Loucy (cell line): ENCODE measurements at regions not wholly inside any gene's neighbourhood (a gene's known extent, or its start where the extent isn't known, plus 50 kb on each side); places are given as distances from the start of the nearest gene placed in this dataset.

Source experiments
- H2AFZ ChIP-seq: fragments of 200-600 bp; sonication (generic); 2 replicates; pipeline ENCODE4 v1.6.0; 2016; ENCODE audit warnings: antibody characterized with exemption, mild to moderate bottlenecking, low read length, moderate library complexity
- H3F3A ChIP-seq: fragments of 200-600 bp; 2 replicates; pipeline ENCODE4 v1.6.0; 2016; ENCODE audit warnings: antibody characterized with exemption, low read depth, mild to moderate bottlenecking
- H3K27me3 ChIP-seq: fragments of 200-600 bp; sonication (generic); 2 replicates; pipeline ENCODE4 v1.6.1; 2014; ENCODE audit warnings: low read length, mild to moderate bottlenecking; ENCODE audit not compliant: insufficient read depth, poor library complexity, severe bottlenecking
- H3K36me3 ChIP-seq: fragments of 200-600 bp; sonication (generic); 2 replicates; pipeline ENCODE4 v1.6.1; 2016; ENCODE audit warnings: low read length; ENCODE audit not compliant: insufficient read depth
- H3K4me1 ChIP-seq: fragments of 200-600 bp; sonication (generic); 2 replicates; pipeline ENCODE4 v1.5.1; 2014; ENCODE audit warnings: low read length, mild to moderate bottlenecking; ENCODE audit not compliant: insufficient read depth, poor library complexity, severe bottlenecking
- H3K4me2 ChIP-seq: fragments of 200-600 bp; sonication (generic); 2 replicates; pipeline ENCODE4 v1.6.0; 2014; ENCODE audit warnings: antibody characterized with exemption, low read length, low read depth, mild to moderate bottlenecking; ENCODE audit not compliant: poor library complexity, severe bottlenecking
- H3K4me3 ChIP-seq: fragments of 200-600 bp; sonication (generic); 2 replicates; pipeline ENCODE4 v1.5.1; 2014; ENCODE audit warnings: low read length, mild to moderate bottlenecking, mixed read lengths; ENCODE audit not compliant: poor library complexity, severe bottlenecking
- H3K79me2 ChIP-seq: fragments of 200-600 bp; sonication (generic); 2 replicates; pipeline ENCODE4 v1.6.1; 2014; ENCODE audit warnings: low read length; ENCODE audit not compliant: insufficient read depth
- H3K9ac ChIP-seq: fragments of 200-600 bp; sonication (generic); 2 replicates; pipeline ENCODE4 v1.6.0; 2014; ENCODE audit warnings: mild to moderate bottlenecking, low read depth, low read length, moderate library complexity; ENCODE audit not compliant: poor library complexity, severe bottlenecking
- H3K9me2 ChIP-seq: fragments of 200-600 bp; sonication (generic); replicated peaks from 2 replicates; pipeline ENCODE4 v1.6.1; 2016; ENCODE audit warnings: low read depth, low read length, mixed read lengths
- H3K9me3 ChIP-seq: fragments of 200-600 bp; sonication (generic); 2 replicates; pipeline ENCODE4 v1.6.1; 2014; ENCODE audit warnings: mild to moderate bottlenecking, antibody characterized with exemption, low read length, low read depth; ENCODE audit not compliant: insufficient read depth
- H4K20me1 ChIP-seq: fragments of 200-600 bp; sonication (generic); 2 replicates; pipeline ENCODE4 v1.6.0; 2014; ENCODE audit warnings: antibody characterized with exemption, low read length, mild to moderate bottlenecking; ENCODE audit not compliant: insufficient read depth, poor library complexity, severe bottlenecking
- CTCF ChIP-seq: fragments of 200-600 bp; sonication (generic); conservative IDR thresholded peaks from 2 replicates; pipeline ENCODE4 v1.5.1; 2014; ENCODE audit warnings: mild to moderate bottlenecking, antibody characterized with exemption, low read length
- EZH2phosphoT487 ChIP-seq: fragments of 200-600 bp; IDR thresholded peaks from 2 replicates; pipeline ENCODE4 v1.6.1; 2018; ENCODE audit warnings: antibody characterized with exemption, mild to moderate bottlenecking, moderate library complexity, borderline replicate concordance

GRCh38 chr20:1818247-1818840 lies 76.9 kb upstream of the SIRPA start:
- no peaks in the 10 kb centered on the region for H3K9me2 ChIP-seq
- peaks cover 15% of the 10 kb centered on the region for H3K4me1 ChIP-seq
- H3K9me3 ChIP-seq, result peaks cover 7% of the 10 kb centered on the region; the same call in 1 of the 2 replicates
- no peak overlapping the region for H3K9ac ChIP-seq
- no peaks in the 10 kb centered on the region for H3K27me3 ChIP-seq
- no peaks in the 10 kb centered on the region for H4K20me1 ChIP-seq
- no peak overlapping the region for H3K4me3 ChIP-seq
- H3K36me3 ChIP-seq, result no peaks in the 10 kb centered on the region
- no peak overlapping the region for H3K4me2 ChIP-seq
- H2AFZ ChIP-seq, result no peak overlapping the region
- no peaks in the 10 kb centered on the region for H3K79me2 ChIP-seq
- TF ChIP-seq CTCF (no peak), EZH2phosphoT487 (no peak)
- H3F3A ChIP-seq, result no peaks in the 10 kb centered on the region

GRCh38 chr20:1817577-1818211 lies 77.5 kb upstream of the SIRPA start:
- Histone ChIP-seq H4K20me1 (no peaks in the 10 kb centered on the region), H3K4me1 (peaks cover 15% of the 10 kb centered on the region), H3K9me2 (no peaks in the 10 kb centered on the region), H3K9ac (peak overlapping the region; percentile 50), H3K36me3 (no peaks in the 10 kb centered on the region), H3F3A (no peaks in the 10 kb centered on the region), H3K4me2 (peak overlapping the region; percentile 47), H3K27me3 (no peaks in the 10 kb centered on the region), H3K9me3 (peaks cover 6% of the 10 kb centered on the region; the same call in 1 of the 2 replicates), H3K79me2 (no peaks in the 10 kb centered on the region), H2AFZ (0 out of 2 replicates have a peak overlapping the region, but pooled peaks have one; percentile 41), H3K4me3 (peak overlapping the region; percentile 25)
- TF ChIP-seq CTCF (no peak), EZH2phosphoT487 (no peak)

GRCh38 chr20:1816384-1817381 lies 78.5 kb upstream of the SIRPA start:
- Histone ChIP-seq H3K36me3 (no peaks in the 10 kb centered on the region), H3K9ac (peak overlapping the region; percentile 50), H3K79me2 (no peaks in the 10 kb centered on the region), H3K9me3 (no peaks in the 10 kb centered on the region), H3K27me3 (no peaks in the 10 kb centered on the region), H3K4me3 (peak overlapping the region; percentile 36), H4K20me1 (no peaks in the 10 kb centered on the region), H3K4me1 (peaks cover 16% of the 10 kb centered on the region), H2AFZ (peak overlapping the region; percentile 41; the same call in 1 of the 2 replicates), H3K9me2 (no peaks in the 10 kb centered on the region), H3K4me2 (peak overlapping the region; percentile 47), H3F3A (no peaks in the 10 kb centered on the region)
- TF ChIP-seq CTCF, result no peak
- no peak for TF ChIP-seq EZH2phosphoT487
